Activated CD4-positive, alpha-beta T cell treated with anti-CD3 and anti-CD28 coated beads, Interleukin-2, amount 10 ng/mL, durations not matched to agents 7 days and 5 days (primary cell): ENCODE measurements at regions not wholly inside any gene's neighbourhood (a gene's known extent, or its start where the extent isn't known, plus 50 kb on each side); places are given as distances from the start of the nearest gene placed in this dataset.
"Not testable (repeated sequence)": the region's sequence is repeated elsewhere in the genome, so short reads cannot be mapped to it uniquely, and the experiment has no call there.

Experiments used
- CTCF ChIA-PET: fragments of 350-600 bp; sonication (Branson Sonifier 250); formaldehyde crosslinking; loops from one replicate; lab custom pipeline; 2021; ENCODE audit warnings: antibody characterized with exemption; lab: Charles Lee
- POLR2A ChIA-PET: fragments of 350-600 bp; sonication (Branson Sonifier 250); formaldehyde crosslinking; loops from one replicate; lab custom pipeline; 2021; ENCODE audit warnings: antibody characterized with exemption; lab: Charles Lee
- DNase-seq: peaks from one replicate; pipeline ENCODE4 v3.0.0-alpha.2; 2020
- H3K27ac Mint-ChIP-seq: one replicate; pipeline ENCODE4 v1.8.0; 2021; ENCODE audit warnings: mild to moderate bottlenecking, moderate library complexity, mixed read lengths
- H3K27me3 Mint-ChIP-seq: one replicate; pipeline ENCODE4 v1.8.0; 2021; ENCODE audit warnings: mixed read lengths
- H3K36me3 Mint-ChIP-seq: one replicate; pipeline ENCODE4 v1.8.0; 2021; ENCODE audit warnings: low read depth, mixed read lengths
- H3K4me1 Mint-ChIP-seq: one replicate; pipeline ENCODE4 v1.8.0; 2021; ENCODE audit warnings: mixed read lengths
- H3K4me3 Mint-ChIP-seq: one replicate; pipeline ENCODE4 v1.8.0; 2021; ENCODE audit warnings: mild to moderate bottlenecking, moderate library complexity, mixed read lengths
- H3K9me3 Mint-ChIP-seq: one replicate; pipeline ENCODE4 v1.8.0; 2021; ENCODE audit warnings: mixed read lengths

DNA sequence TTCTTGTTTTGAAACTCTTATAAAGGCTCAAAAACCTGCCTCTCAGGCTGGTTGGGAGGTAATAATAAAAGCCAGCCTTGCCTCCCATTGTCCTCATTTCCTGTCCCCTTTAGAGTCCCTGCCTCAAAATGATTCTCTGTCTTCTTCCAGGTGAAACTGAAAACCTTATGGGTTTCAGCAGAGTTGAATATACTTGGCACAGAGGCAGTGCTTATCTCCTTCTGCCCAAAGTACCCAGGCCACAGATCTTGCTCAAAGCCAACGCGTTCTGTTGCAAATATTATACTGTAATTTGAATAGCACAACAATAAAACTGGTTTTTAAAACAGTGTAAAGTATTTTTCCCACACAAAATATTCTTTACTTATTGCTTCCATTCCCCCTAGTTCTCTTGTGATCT is 183.1 kb upstream of the GIMD1 start:
- Mint-ChIP-seq H3K4me3 (no peak overlapping the region), H3K9me3 (peaks cover 4% of the 10 kb centered on the region), H3K27me3 (no peaks in the 10 kb centered on the region), H3K27ac (no peak overlapping the region), H3K36me3 (no peaks in the 10 kb centered on the region), H3K4me1 (no peaks in the 10 kb centered on the region)
- CTCF ChIA-PET = no interaction called here
- no peak for DNase-seq
- POLR2A ChIA-PET = no interaction called here

DNA sequence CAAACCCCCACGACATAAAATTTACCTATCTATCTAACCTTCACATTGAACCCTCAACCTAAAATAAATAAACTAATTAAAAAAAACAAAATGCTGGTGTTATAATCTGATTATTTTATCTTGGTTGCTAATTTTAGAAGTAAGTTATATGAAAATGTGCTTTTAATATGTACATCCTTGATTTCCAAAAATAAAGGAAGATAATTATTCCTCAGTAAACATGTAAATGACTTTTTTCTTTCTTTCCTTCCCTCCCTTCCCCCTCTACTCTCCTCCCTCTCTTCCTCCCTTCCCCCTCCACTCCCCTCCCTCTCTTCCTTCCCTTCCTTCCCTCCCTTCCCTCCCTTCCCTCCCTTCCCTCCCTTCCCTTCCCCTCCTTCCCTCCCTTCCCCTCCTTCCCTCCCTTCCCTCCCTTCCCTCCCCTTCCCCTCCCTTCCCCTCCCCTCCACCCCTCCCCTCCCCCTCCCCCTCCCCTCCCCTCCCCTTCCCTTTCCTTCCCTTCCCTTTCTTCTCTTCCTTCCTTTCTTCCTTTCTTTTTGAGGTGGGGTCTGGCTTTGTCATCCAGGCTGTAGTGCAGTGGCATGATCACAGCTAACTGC is 180.0 kb upstream of the GIMD1 start:
- CTCF ChIA-PET = no interaction called here

GRCh38 chr4:106546370-106546769 is 177.8 kb upstream of the GIMD1 start:
- ChIA-PET POLR2A (no interaction called here), CTCF (no interaction called here)
- H3K9me3 Mint-ChIP-seq = peaks cover 4% of the 10 kb centered on the region
- no peak for DNase-seq
- no peak overlapping the region for H3K27ac Mint-ChIP-seq
- H3K4me1 Mint-ChIP-seq = no peaks in the 10 kb centered on the region
- H3K27me3 Mint-ChIP-seq = no peaks in the 10 kb centered on the region
- H3K4me3 Mint-ChIP-seq = no peak overlapping the region
- H3K36me3 Mint-ChIP-seq = no peaks in the 10 kb centered on the region

More for the DNA sequence above, 180.0 kb upstream of the GIMD1 start:
- peaks cover 4% of the 10 kb centered on the region for H3K9me3 Mint-ChIP-seq
- POLR2A ChIA-PET = no interaction called here
- H3K4me3 Mint-ChIP-seq = no peak overlapping the region
- no peaks in the 10 kb centered on the region for H3K27me3 Mint-ChIP-seq
- H3K36me3 Mint-ChIP-seq = no peaks in the 10 kb centered on the region
- H3K27ac Mint-ChIP-seq = no peak overlapping the region
- DNase-seq = no peak
- H3K4me1 Mint-ChIP-seq = no peaks in the 10 kb centered on the region

GRCh38 chr4:106542609-106543008 is 174.0 kb upstream of the GIMD1 start:
- CTCF ChIA-PET, H3K27ac Mint-ChIP-seq, H3K4me1 Mint-ChIP-seq, H3K4me3 Mint-ChIP-seq, DNase-seq, H3K9me3 Mint-ChIP-seq, POLR2A ChIA-PET, H3K36me3 Mint-ChIP-seq, H3K27me3 Mint-ChIP-seq: not testable (repeated sequence)

- CTCF ChIA-PET = no interaction called here
- Mint-ChIP-seq H3K4me1 (no peaks in the 10 kb centered on the region), H3K27ac (no peak overlapping the region), H3K4me3 (no peak overlapping the region), H3K9me3 (peaks cover 6% of the 10 kb centered on the region), H3K27me3 (no peaks in the 10 kb centered on the region), H3K36me3 (no peaks in the 10 kb centered on the region)
- DNase-seq = no peak
- POLR2A ChIA-PET = no interaction called here
Measured at GRCh38 chr4:106541253-106541652, 172.7 kb upstream of the GIMD1 start.

DNA sequence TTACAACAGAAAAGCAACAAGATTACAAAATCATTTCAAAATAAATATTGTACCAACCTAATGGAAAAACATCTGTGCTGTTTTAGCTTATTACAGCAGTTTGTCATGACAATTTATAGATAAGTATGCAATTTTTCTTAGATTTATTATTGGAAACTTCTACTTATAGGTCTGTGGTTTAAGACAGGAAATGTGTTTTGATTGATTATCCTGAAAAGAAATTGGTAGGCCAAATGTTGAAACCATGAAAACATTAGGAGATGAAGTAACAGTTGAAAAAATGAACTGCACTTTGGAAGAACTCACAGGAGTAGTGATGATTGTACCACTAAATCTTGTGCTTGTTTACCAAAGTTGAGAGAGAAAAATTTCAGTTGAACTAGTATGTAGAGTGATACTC is 162.2 kb upstream of the GIMD1 start:
- H3K27ac Mint-ChIP-seq = no peak overlapping the region
- ChIA-PET CTCF (no interaction called here), POLR2A (no interaction called here)
- H3K36me3 Mint-ChIP-seq = no peaks in the 10 kb centered on the region
- no peak for DNase-seq
- no peaks in the 10 kb centered on the region for H3K4me1 Mint-ChIP-seq
- H3K4me3 Mint-ChIP-seq = no peak overlapping the region
- peaks cover 6% of the 10 kb centered on the region for H3K9me3 Mint-ChIP-seq
- no peaks in the 10 kb centered on the region for H3K27me3 Mint-ChIP-seq

GRCh38 chr4:106530024-106530361 is 161.4 kb upstream of the GIMD1 start:
- POLR2A ChIA-PET = no interaction called here
- Mint-ChIP-seq H3K27me3 (no peaks in the 10 kb centered on the region), H3K4me1 (no peaks in the 10 kb centered on the region), H3K4me3 (no peak overlapping the region), H3K36me3 (no peaks in the 10 kb centered on the region), H3K27ac (no peak overlapping the region), H3K9me3 (peaks cover 5% of the 10 kb centered on the region)
- no peak for DNase-seq
- CTCF ChIA-PET = no interaction called here

DNA sequence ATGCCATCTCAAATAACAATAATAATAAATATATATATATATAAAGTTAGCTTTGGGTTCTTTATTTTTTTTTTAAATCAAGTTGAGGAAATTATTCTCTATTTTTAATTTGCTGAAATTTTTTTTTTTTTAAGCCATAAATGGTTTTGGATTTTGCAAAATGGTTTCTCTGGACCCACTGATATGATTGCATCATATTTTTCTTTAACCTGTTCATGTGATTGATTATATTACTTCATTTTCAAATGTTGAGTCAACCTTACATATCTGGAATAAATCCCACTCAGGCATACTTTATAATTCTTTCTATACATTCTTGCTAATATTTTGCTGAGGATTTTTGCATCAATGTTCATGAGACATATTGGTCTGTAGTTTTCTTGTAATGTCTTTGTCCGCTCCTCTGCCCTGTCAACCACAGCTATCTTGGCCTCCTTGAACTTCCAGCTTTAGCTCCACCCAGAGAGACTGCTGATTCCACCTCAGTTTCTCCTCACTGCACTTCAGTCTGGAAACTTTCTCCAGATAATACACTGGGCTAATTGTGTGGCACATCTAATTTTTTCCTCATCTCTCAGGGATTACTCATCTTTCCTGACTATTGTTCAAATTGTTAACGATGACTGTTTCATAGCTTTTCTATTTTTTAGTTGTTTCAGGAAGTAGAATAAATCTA is 160.9 kb upstream of the GIMD1 start:
- H3K4me1 Mint-ChIP-seq = no peaks in the 10 kb centered on the region
- H3K27me3 Mint-ChIP-seq = no peaks in the 10 kb centered on the region
- no peaks in the 10 kb centered on the region for H3K36me3 Mint-ChIP-seq
- no peak for DNase-seq
- H3K4me3 Mint-ChIP-seq = no peak overlapping the region
- POLR2A ChIA-PET = no interaction called here
- H3K9me3 Mint-ChIP-seq = peaks cover 4% of the 10 kb centered on the region
- CTCF ChIA-PET = interaction anchor here (0.6 kb wide), 1 partner anchor 1127 kb away, joined by 4 read pairs; no protein-coding TSS in a partner anchor
- no peak overlapping the region for H3K27ac Mint-ChIP-seq

DNA sequence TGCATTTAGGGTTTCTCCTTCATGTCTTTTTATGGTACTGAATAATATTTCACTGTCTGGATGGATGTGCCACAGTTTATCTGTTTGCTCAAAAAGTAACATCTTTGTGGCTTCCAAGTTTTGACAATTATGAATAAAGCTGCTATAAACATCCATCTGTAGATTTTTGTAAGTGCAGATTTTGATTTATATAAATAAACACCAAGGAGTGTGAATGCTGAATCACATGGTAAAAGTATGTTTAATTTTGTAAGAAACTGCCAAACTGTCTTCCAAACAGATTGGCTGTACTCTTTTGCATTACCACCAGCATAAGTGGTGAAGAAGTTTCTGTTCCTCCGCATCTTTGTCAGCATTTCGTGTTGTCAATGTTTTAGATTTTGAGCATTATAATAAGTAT is 158.7 kb upstream of the GIMD1 start:
- CTCF ChIA-PET = no interaction called here
- H3K36me3 Mint-ChIP-seq = no peaks in the 10 kb centered on the region
- no peaks in the 10 kb centered on the region for H3K4me1 Mint-ChIP-seq
- peaks cover 2% of the 10 kb centered on the region for H3K9me3 Mint-ChIP-seq
- POLR2A ChIA-PET = no interaction called here
- H3K27me3 Mint-ChIP-seq = no peaks in the 10 kb centered on the region
- DNase-seq = no peak
- H3K4me3 Mint-ChIP-seq = no peak overlapping the region
- no peak overlapping the region for H3K27ac Mint-ChIP-seq

GRCh38 chr4:106525425-106525824 is 156.8 kb upstream of the GIMD1 start:
- H3K27me3 Mint-ChIP-seq, H3K36me3 Mint-ChIP-seq, H3K9me3 Mint-ChIP-seq, H3K4me1 Mint-ChIP-seq, H3K27ac Mint-ChIP-seq, H3K4me3 Mint-ChIP-seq, DNase-seq, POLR2A ChIA-PET: not testable (repeated sequence)
- CTCF ChIA-PET = interaction anchor here (0.7 kb wide), 1 partner anchor 161 kb away, joined by 3 read pairs; no protein-coding TSS in a partner anchor

DNA sequence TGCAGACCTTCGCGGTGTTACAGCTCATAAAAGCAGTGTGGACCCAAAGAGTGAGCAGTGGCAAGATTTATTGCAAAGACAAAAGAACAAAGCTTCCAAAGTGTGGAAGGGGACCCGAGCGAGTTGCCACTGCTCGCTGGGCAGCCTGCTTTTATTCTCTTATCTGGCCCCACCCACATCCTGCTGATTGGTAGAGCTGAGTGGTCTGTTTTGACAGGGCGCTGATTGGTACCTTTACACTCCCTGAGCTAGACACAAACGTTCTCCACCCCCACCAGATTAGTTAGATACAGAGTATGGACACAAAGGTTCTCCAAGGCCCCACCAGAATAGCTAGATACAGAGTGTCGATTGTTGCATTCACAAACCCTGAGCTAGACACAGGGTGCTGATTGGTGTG is 156.2 kb upstream of the GIMD1 start:
- H3K9me3 Mint-ChIP-seq, H3K27me3 Mint-ChIP-seq, DNase-seq, H3K4me3 Mint-ChIP-seq, H3K27ac Mint-ChIP-seq, POLR2A ChIA-PET, H3K4me1 Mint-ChIP-seq, H3K36me3 Mint-ChIP-seq: not testable (repeated sequence)
- CTCF ChIA-PET = interaction anchor here (0.6 kb wide), 1 partner anchor 15 kb away, joined by 3 read pairs; no protein-coding TSS in a partner anchor

DNA sequence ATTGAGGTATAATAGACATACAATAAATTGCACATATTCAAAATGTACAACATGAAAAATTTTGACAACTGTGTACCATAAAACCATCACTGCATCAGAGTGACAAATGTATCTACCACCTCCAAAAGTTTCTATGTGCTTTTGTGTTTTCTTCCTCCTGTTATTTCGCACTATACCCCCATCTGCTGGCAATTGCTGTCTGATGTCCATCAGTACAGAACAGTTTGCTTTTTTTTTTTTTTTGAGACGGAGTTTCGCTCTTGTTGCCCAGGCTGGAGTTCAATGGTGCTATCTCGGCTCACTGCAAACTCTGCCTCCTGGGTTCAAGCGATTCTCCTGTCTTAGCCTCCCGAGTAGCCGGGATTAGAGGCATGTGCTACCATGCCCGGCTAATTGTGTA is 154.3 kb upstream of the GIMD1 start:
- Mint-ChIP-seq H3K36me3 (no peaks in the 10 kb centered on the region), H3K4me1 (no peaks in the 10 kb centered on the region), H3K9me3 (peaks cover 2% of the 10 kb centered on the region), H3K27me3 (no peaks in the 10 kb centered on the region), H3K27ac (no peak overlapping the region), H3K4me3 (no peak overlapping the region)
- DNase-seq = no peak
- POLR2A ChIA-PET = no interaction called here
- CTCF ChIA-PET = no interaction called here

- Mint-ChIP-seq H3K27me3 (no peaks in the 10 kb centered on the region), H3K36me3 (no peaks in the 10 kb centered on the region), H3K4me3 (no peak overlapping the region), H3K4me1 (no peaks in the 10 kb centered on the region), H3K27ac (no peak overlapping the region), H3K9me3 (no peaks in the 10 kb centered on the region)
- ChIA-PET CTCF (no interaction called here), POLR2A (no interaction called here)
- DNase-seq = no peak
Measured at GRCh38 chr4:106512706-106513105, 144.1 kb upstream of the GIMD1 start.

- CTCF ChIA-PET = no interaction called here
- Mint-ChIP-seq H3K4me1 (no peaks in the 10 kb centered on the region), H3K36me3 (no peaks in the 10 kb centered on the region), H3K9me3 (no peaks in the 10 kb centered on the region), H3K27ac (no peak overlapping the region), H3K4me3 (no peak overlapping the region), H3K27me3 (no peaks in the 10 kb centered on the region)
- POLR2A ChIA-PET = no interaction called here
- DNase-seq = no peak
Measured at GRCh38 chr4:106507440-106507839, 138.9 kb upstream of the GIMD1 start.
